GM12892 (cell line): ENCODE measurements at regions not wholly inside any gene's neighbourhood (a gene's known extent, or its start where the extent isn't known, plus 50 kb on each side); places are given as distances from the start of the nearest gene placed in this dataset.

ENCODE experiments used
- DNase-seq: peaks from one replicate; pipeline ENCODE4 v3.0.0; 2011; ENCODE audit not compliant: insufficient read length
- FAIRE-seq: peaks from 2 replicates; lab custom pipeline; 2011; peaks lifted over from hg19 to GRCh38; lab: Jason Lieb, UNC
- POLR2A ChIP-seq: IDR thresholded peaks from 2 replicates; pipeline ENCODE4 v1.6.1; 2011; ENCODE audit warnings: low read depth, low read length, control low read depth
- POLR2AphosphoS5 ChIP-seq: IDR thresholded peaks from 2 replicates; pipeline ENCODE4 v1.6.1; 2011; ENCODE audit warnings: low read depth, low read length, control low read depth
- TAF1 ChIP-seq: IDR thresholded peaks from 2 replicates; pipeline ENCODE4 v1.6.1; 2011; ENCODE audit warnings: low read depth, mild to moderate bottlenecking, control low read depth, low read length, borderline replicate concordance

GRCh38 chr3:5731100-5731499 lies 543.6 kb downstream of the EDEM1 start:
- DNase-seq = no peak
- FAIRE-seq = peak; percentile 46
- no peak for TF ChIP-seq POLR2A

GRCh38 chr3:5732081-5732480 lies 544.6 kb downstream of the EDEM1 start:
- DNase-seq (no peak), FAIRE-seq (no peak)
- TF ChIP-seq POLR2AphosphoS5 (no peak), POLR2A (no peak), TAF1 (no peak)

GRCh38 chr3:5733995-5734394 lies 546.5 kb downstream of the EDEM1 start:
- FAIRE-seq (no peak), DNase-seq (no peak)
- TF ChIP-seq TAF1 = no peak
- TF ChIP-seq POLR2A = no peak
- TF ChIP-seq POLR2AphosphoS5 = no peak

GRCh38 chr3:5735896-5736295 lies 548.4 kb downstream of the EDEM1 start:
- FAIRE-seq (no peak), DNase-seq (no peak)
- TF ChIP-seq POLR2AphosphoS5 = no peak
- no peak for TF ChIP-seq TAF1
- no peak for TF ChIP-seq POLR2A

- FAIRE-seq = no peak
- DNase-seq = no peak
- no peak for TF ChIP-seq POLR2A
- no peak for TF ChIP-seq POLR2AphosphoS5
- no peak for TF ChIP-seq TAF1
Measured at GRCh38 chr3:5739299-5739935, 551.9 kb downstream of the EDEM1 start.

GRCh38 chr3:5739949-5740348 lies 552.4 kb downstream of the EDEM1 start:
- FAIRE-seq (no peak), DNase-seq (no peak)
- TF ChIP-seq POLR2A = no peak
- no peak for TF ChIP-seq TAF1
- no peak for TF ChIP-seq POLR2AphosphoS5

GRCh38 chr3:5741017-5741416 lies 553.5 kb downstream of the EDEM1 start:
- DNase-seq (no peak), FAIRE-seq (no peak)
- TF ChIP-seq POLR2A = no peak
- TF ChIP-seq POLR2AphosphoS5 = no peak
- no peak for TF ChIP-seq TAF1

GRCh38 chr3:5750091-5750490 lies 562.6 kb downstream of the EDEM1 start:
- DNase-seq (no peak), FAIRE-seq (peak; percentile 33)
- no peak for TF ChIP-seq POLR2A
- TF ChIP-seq POLR2AphosphoS5 = no peak
- TF ChIP-seq TAF1 = no peak

GRCh38 chr3:5750874-5751640 lies 563.5 kb downstream of the EDEM1 start:
- FAIRE-seq = no peak
- no peak for TF ChIP-seq POLR2AphosphoS5
- no peak for TF ChIP-seq POLR2A
- no peak for TF ChIP-seq TAF1
- DNase-seq = no peak

- peak; percentile 82 for FAIRE-seq
- TF ChIP-seq POLR2AphosphoS5 (no peak), TAF1 (no peak), POLR2A (no peak)
- DNase-seq = no peak
Measured at GRCh38 chr3:5754602-5755001, 567.1 kb downstream of the EDEM1 start.

GRCh38 chr3:5756443-5756842 lies 568.9 kb downstream of the EDEM1 start:
- peak; percentile 24 for FAIRE-seq
- TF ChIP-seq POLR2AphosphoS5 = no peak
- no peak for TF ChIP-seq TAF1
- TF ChIP-seq POLR2A = no peak
- DNase-seq = no peak

- no peak for DNase-seq
- no peak for TF ChIP-seq TAF1
- no peak for TF ChIP-seq POLR2AphosphoS5
- TF ChIP-seq POLR2A = no peak
- FAIRE-seq = peak; percentile 61
Measured at GRCh38 chr3:5757213-5757804, 569.8 kb downstream of the EDEM1 start.
